ENCODE measurements at regions not wholly inside any gene's neighbourhood (a gene's known extent, or its start where the extent isn't known, plus 50 kb on each side); places are given as distances from the start of the nearest gene placed in this dataset.

DNA sequence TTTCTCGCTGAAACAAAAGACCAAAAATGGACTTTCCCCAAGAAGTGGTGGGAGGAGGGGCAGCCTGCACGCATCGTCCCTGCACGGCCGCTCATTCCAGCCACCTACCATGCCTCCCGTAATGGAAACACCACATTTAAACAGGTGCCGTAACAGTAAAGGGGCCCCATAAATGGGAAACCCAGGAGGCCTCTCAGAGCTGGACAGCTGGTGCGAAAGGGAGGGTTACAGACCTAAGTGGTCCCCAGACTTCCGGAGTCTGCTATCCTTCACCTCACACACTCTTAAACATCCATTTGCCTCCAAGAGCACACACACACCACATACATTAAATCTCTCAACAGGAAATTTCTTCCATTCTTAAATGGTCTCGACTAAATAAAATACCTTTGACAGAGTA, 120.7 kb upstream of the SOD1 start:
- intact Hi-C loops (cut with micrococcal nuclease): no loop called here
- Mint-ChIP-seq H3K27ac (no peak overlapping the region), H3K36me3 (ENCODE audit: low read depth) (no peaks in the 10 kb centered on the region), H3K4me3 (no peak overlapping the region), H3K27me3 (peaks cover 5% of the 10 kb centered on the region), H3K4me1 (no peaks in the 10 kb centered on the region), H3K9me3 (no peaks in the 10 kb centered on the region)
- DNase-seq: no peak

DNA sequence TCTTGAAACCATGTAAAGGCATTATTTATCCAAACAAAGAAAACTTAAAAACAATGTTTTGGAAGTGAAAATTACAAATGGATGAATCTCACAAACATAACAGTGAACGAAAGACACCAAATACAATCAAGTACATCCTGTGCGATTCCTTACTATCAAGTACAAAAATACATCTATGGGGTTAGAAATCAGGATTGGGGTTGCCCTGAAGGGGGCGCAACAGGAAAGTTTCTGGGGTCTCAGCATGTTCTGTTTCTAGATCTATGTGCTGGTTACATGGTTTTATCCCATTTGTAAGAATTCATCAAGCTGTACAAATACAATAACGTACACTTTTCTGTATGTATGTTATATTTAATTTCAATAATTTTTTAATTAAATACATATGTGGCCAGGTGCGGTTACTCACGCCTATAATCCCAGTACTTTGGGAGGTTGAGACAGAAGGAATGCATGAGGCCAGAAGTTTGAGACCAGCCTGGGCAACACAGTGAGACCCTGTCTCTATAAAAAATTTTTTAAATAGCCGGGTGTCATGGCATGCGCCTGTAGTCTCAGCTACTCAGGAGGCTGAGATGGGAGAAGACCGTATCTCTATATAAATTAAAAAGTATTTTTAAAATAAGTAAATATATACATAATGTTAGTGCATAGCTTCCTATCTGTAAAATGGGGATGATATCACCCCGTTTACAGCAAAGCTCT, 121.5 kb upstream of the SOD1 start:
- no peak overlapping the region for H3K4me3 Mint-ChIP-seq
- intact Hi-C loops (cut with micrococcal nuclease): no loop called here
- peaks cover 3% of the 10 kb centered on the region for H3K27me3 Mint-ChIP-seq
- no peak overlapping the region for H3K27ac Mint-ChIP-seq
- DNase-seq: no peak
- H3K9me3 Mint-ChIP-seq: no peaks in the 10 kb centered on the region
- H3K4me1 Mint-ChIP-seq: no peaks in the 10 kb centered on the region
- H3K36me3 Mint-ChIP-seq (ENCODE audit: low read depth): no peaks in the 10 kb centered on the region

DNA sequence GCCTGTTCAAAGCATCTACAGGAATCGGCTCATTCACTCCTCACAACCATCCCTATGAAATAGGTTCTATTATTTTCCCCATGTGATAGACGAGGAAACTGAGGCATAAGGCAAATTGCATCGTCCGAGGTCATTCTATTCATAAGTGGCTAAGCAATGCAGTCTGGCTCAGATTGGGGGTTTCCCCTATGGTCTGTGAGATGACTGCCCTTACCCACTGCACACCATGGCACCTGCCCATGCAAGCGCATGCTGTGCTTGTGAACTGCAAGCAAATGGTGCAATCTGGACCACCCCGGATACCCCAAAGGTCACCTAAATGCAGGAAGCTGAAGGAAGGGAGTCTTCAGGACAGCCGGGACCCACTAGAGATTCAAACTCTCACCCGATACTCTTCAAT, 123.4 kb upstream of the SOD1 start:
- Mint-ChIP-seq H3K27ac (no peak overlapping the region), H3K4me3 (no peak overlapping the region), H3K9me3 (no peaks in the 10 kb centered on the region), H3K36me3 (ENCODE audit: low read depth) (peaks cover 3% of the 10 kb centered on the region), H3K27me3 (peaks cover 1% of the 10 kb centered on the region), H3K4me1 (no peaks in the 10 kb centered on the region)
- no peak for DNase-seq
- intact Hi-C loops (cut with micrococcal nuclease): no loop called here

DNA sequence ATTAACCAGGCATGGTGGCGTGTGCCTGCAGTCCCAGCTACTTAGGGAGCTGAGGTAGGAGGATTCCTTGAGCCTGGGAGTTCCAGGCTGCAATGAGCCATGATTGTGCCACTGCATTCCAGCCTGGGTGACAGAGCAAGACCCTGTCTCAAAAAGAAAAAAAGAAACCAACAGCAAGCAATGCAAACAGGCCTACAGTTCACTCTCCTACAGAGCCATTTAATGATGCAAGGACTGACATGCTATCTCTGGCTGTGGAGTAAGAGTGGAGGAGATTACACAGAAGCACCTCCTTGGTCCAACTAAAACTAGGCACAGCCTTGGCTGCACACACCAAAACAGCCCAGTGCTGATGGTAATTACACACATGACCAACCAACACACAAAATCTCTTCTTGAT, 127.5 kb upstream of the SOD1 start:
- no peak for DNase-seq
- peaks cover 13% of the 10 kb centered on the region for H3K4me1 Mint-ChIP-seq
- H3K4me3 Mint-ChIP-seq: no peak overlapping the region
- H3K36me3 Mint-ChIP-seq (ENCODE audit: low read depth): peaks cover 3% of the 10 kb centered on the region
- H3K27me3 Mint-ChIP-seq: peaks cover 6% of the 10 kb centered on the region
- intact Hi-C loops (cut with micrococcal nuclease): no loop called here
- H3K9me3 Mint-ChIP-seq: no peaks in the 10 kb centered on the region
- H3K27ac Mint-ChIP-seq: no peak overlapping the region

DNA sequence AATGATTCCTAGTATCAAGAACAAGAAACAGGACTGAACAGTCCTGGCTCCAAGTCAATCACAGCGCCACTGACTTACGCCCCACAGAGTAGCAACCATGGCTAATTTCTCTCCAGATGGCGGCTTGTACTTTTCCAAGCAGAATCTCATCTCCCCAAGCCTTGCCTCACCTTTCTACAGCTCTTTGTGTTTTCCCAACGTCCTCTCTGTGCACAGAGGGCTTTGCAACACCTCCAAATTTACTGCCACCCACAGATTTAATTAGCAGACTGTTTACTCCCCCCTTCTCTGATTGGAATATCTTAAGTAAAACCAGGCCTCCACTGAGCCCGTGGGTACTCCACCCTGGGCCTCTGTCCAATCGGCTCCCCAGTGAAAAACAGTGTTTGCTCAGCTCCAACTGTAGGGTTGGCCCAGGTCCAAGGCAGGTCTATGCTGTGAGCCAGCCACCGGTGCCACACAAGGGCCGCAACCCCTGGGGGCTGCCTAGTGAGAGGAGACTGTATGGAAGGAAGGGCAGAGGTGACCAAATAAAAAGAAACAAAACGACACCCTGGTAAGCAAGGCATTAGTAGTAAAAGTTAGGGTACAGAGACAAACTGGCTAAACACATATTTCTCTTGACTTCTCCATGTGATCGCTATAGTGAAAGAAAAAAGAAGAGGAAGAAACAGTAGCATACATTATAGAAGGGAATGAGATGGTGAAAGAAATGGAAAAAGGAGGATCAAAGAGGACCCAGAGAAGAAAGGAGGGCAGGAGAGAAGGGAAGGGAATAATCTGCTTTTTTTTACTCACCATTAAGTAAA, 128.4 kb upstream of the SOD1 start:
- peaks cover 6% of the 10 kb centered on the region for H3K27me3 Mint-ChIP-seq
- H3K27ac Mint-ChIP-seq: no peak overlapping the region
- peaks cover 13% of the 10 kb centered on the region for H3K4me1 Mint-ChIP-seq
- no peaks in the 10 kb centered on the region for H3K9me3 Mint-ChIP-seq
- no peak for DNase-seq
- H3K4me3 Mint-ChIP-seq: no peak overlapping the region
- intact Hi-C loops (cut with micrococcal nuclease): no loop called here
- H3K36me3 Mint-ChIP-seq (ENCODE audit: low read depth): peaks cover 3% of the 10 kb centered on the region

DNA sequence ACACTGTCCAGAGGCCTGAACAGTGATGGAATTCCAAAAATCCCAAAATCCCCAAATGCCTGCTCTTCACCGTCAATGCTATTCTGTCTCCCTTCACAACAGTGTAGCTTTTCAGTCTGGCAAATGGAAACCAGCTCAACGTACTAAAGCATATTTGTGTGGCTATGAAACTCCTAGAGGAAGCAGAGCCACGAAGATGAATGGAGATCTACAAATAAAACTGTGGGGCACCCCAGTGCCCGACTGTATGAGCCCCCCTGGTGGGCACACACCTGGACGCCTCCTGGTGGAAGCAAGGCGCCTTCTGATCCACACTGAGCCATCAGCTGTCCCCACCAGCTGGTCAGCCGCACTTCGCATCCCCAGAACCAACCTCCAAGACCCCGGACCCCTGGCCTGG, 129.1 kb upstream of the SOD1 start:
- Mint-ChIP-seq H3K9me3 (no peaks in the 10 kb centered on the region), H3K27me3 (peaks cover 6% of the 10 kb centered on the region), H3K36me3 (ENCODE audit: low read depth) (peaks cover 3% of the 10 kb centered on the region), H3K4me3 (no peak overlapping the region), H3K4me1 (peaks cover 15% of the 10 kb centered on the region), H3K27ac (no peak overlapping the region)
- DNase-seq: no peak
- intact Hi-C loops (cut with micrococcal nuclease): no loop called here

DNA sequence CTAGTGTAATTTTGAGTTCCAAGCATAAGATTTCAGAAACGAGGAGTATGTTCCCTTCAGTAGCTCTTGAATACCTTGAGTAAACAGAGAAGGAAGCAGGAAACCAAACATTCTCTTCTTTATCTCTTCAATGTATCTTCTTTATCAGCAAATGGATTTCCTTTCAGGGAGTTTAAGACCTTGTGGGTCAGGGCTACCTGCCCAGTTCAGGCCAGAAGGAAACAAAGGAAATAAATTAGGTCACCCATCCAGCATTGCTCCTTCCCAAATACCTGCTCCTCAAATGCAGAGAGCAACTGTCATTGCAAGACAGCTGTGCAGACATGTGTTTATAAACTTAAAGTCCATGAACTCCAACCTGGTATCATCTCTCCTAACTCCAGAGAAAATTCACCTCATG, 130.1 kb upstream of the SOD1 start:
- peaks cover 6% of the 10 kb centered on the region for H3K27me3 Mint-ChIP-seq
- H3K4me1 Mint-ChIP-seq: peaks cover 15% of the 10 kb centered on the region
- no peaks in the 10 kb centered on the region for H3K9me3 Mint-ChIP-seq
- DNase-seq: no peak
- H3K4me3 Mint-ChIP-seq: no peak overlapping the region
- intact Hi-C loops (cut with micrococcal nuclease): no loop called here
- no peak overlapping the region for H3K27ac Mint-ChIP-seq
- H3K36me3 Mint-ChIP-seq (ENCODE audit: low read depth): peaks cover 3% of the 10 kb centered on the region

DNA sequence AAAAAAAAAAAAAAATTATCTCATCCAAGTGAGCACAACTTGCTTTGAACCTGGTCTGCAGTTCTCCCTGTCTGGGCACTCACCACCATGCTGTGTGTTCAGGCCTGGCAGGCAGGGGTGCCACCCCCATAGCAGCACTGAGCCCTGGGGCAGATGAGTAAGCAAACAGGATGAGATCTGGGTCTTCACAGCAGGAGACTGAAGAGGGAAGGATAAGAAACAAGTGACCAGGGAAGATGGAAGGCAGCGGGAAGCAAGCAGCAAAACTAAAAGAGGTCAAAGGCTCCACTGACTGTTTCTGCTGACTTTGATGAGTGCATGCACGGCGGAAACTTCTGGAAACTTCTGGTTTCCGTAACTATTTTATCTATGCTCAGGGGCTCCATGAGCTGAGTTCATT, 133.5 kb upstream of the SOD1 start:
- Mint-ChIP-seq H3K27me3 (peaks cover 18% of the 10 kb centered on the region), H3K4me3 (no peak overlapping the region), H3K27ac (no peak overlapping the region), H3K4me1 (peaks cover 18% of the 10 kb centered on the region), H3K36me3 (ENCODE audit: low read depth) (peaks cover 3% of the 10 kb centered on the region), H3K9me3 (no peaks in the 10 kb centered on the region)
- no peak for DNase-seq
- intact Hi-C loops (cut with micrococcal nuclease): no loop called here

DNA sequence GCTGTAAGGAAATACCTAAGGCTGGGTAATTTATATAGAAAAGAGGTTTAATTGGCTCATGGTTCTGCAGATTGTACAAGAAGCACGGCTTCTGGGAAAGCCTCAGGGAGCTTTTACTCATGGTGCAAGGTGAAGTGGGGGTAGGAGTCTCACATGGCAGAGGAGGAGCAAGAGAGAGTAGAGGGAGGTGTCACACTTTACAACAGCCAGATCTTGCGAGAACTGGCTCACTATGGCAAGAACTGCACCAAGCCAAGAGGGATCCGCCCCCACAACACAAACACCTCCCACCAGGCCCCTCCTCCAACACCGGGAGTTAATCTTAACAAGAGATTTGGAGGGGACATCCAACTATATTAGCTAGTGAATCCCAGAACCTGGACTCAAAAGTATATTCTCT, 135.4 kb upstream of the SOD1 start:
- Mint-ChIP-seq H3K4me1 (peaks cover 11% of the 10 kb centered on the region), H3K27me3 (peaks cover 17% of the 10 kb centered on the region), H3K27ac (no peak overlapping the region)

DNA sequence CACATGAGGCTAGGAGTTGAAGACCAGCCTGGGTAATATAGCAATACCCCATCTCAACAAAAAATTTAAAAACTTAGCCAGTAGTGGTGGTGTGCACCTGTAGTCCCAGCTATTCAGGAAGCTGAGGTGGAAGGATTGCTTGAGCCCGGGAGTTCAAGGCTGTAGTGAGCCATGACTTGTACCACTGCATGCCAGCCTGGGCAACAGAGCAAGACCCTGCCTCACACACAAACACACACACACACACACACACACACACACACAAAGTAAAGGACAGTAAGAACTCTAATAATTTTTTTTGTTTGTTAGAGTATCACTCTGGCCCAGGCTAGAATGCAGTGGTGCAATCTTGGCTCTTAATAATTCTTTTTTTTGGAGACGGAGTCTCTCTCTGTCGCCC, 138.0 kb upstream of the SOD1 start:
- peaks cover 14% of the 10 kb centered on the region for H3K27me3 Mint-ChIP-seq
- peaks cover 3% of the 10 kb centered on the region for H3K36me3 Mint-ChIP-seq (ENCODE audit: low read depth)
- DNase-seq: no peak
- intact Hi-C loops (cut with micrococcal nuclease): no loop called here
- H3K9me3 Mint-ChIP-seq: no peaks in the 10 kb centered on the region
- H3K4me3 Mint-ChIP-seq: no peak overlapping the region
- H3K4me1 Mint-ChIP-seq: peaks cover 8% of the 10 kb centered on the region
- no peak overlapping the region for H3K27ac Mint-ChIP-seq

More for the DNA sequence above, 135.4 kb upstream of the SOD1 start:
- Mint-ChIP-seq H3K36me3 (ENCODE audit: low read depth) (peaks cover 3% of the 10 kb centered on the region), H3K9me3 (no peaks in the 10 kb centered on the region), H3K4me3 (no peak overlapping the region)
- intact Hi-C loops (cut with micrococcal nuclease): no loop called here
- DNase-seq: no peak

DNA sequence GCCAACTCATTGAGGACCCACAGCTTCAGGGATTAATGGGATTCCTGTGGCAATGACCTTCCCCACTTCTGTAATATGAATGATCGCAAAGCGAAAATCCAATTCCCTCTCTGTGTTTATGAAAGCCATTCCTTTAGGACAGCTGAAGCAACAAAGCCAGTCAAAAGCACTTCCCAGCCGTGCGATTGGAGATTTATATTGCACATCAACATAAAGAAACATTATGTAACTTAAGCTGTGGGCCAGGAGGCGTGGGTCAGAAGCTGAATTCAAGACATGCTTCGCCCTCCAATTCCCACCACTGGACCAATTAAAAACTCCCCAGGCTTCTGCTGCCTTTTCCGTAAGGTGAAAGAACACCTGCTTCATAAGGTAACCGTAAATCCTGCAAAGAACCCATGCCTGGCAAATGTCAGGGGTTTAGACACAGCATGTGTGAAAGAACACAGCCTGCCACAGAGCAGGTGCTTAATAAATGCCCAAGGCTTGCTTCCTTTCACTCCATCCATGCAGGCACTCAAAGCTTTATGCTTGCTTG, 138.9 kb upstream of the SOD1 start:
- H3K27ac Mint-ChIP-seq: no peak overlapping the region

DNA sequence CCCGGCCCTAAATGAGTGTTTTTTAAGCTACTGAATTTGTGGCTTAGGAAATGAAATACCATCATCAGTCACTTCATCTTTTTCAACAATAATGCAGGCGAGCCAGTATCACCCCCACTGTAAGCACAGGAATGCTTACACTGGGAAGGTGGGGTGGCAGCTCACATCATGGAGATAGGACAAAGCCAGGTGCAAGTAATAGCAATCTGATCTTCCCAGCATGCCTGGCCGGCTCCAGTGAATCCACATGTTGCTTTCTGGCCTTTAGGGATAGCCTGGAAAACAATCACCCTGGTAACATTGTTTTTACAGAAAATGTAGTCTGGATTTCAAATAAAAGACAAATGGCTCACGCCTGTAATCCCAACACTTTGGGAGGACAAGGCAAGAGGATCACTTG, 140.9 kb upstream of the SOD1 start:
- intact Hi-C loops (cut with micrococcal nuclease): no loop called here
- Mint-ChIP-seq H3K27me3 (peaks cover 19% of the 10 kb centered on the region), H3K36me3 (ENCODE audit: low read depth) (no peaks in the 10 kb centered on the region), H3K4me1 (peaks cover 3% of the 10 kb centered on the region), H3K27ac (no peak overlapping the region), H3K9me3 (no peaks in the 10 kb centered on the region), H3K4me3 (no peak overlapping the region)
- no peak for DNase-seq

More for the DNA sequence above, 138.9 kb upstream of the SOD1 start:
- H3K9me3 Mint-ChIP-seq: no peaks in the 10 kb centered on the region
- intact Hi-C loops (cut with micrococcal nuclease): no loop called here
- H3K27me3 Mint-ChIP-seq: peaks cover 14% of the 10 kb centered on the region
- DNase-seq: no peak
- H3K4me3 Mint-ChIP-seq: no peak overlapping the region
- peaks cover 3% of the 10 kb centered on the region for H3K36me3 Mint-ChIP-seq (ENCODE audit: low read depth)
- peaks cover 6% of the 10 kb centered on the region for H3K4me1 Mint-ChIP-seq

DNA sequence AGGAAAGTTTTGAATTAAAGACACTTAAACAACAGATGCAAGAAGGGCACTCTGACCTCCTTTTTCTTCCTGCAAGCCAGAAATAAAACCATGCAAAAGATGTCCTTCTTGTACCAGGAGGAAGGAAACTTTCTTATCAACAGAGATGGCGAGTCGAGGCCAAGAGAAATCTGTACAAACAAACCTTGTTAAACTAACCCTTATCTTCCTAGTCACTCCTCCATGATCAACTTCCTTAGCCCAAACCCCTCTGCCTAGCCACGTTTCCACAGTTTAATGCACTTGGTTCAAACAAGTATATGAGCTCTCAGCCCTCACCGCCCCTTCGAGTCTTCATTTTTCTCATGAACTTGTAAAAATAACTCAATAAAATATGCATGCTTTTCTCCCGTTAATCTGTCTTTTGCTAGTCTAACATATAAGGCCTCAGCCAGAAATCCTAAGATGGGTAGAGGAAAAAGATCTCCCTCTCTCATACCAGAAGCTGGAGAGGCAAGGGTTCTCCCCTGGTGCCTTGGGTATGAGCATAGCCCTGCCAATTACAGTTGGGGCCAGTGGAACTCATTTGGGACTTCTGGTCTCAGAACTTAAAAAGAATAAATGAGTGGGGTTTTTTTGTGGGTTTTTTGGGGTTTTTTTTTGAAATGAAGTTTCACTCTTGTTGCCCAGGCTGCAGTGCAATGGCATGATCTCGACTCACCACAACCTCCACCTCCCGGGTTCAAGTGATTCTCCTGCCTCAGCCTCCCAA, 141.7 kb upstream of the SOD1 start:
- no peak overlapping the region for H3K4me3 Mint-ChIP-seq
- intact Hi-C loops (cut with micrococcal nuclease): no loop called here
- H3K4me1 Mint-ChIP-seq: peaks cover 3% of the 10 kb centered on the region
- DNase-seq: no peak
- peaks cover 17% of the 10 kb centered on the region for H3K27me3 Mint-ChIP-seq
- no peaks in the 10 kb centered on the region for H3K36me3 Mint-ChIP-seq (ENCODE audit: low read depth)
- H3K9me3 Mint-ChIP-seq: no peaks in the 10 kb centered on the region
- H3K27ac Mint-ChIP-seq: no peak overlapping the region

DNA sequence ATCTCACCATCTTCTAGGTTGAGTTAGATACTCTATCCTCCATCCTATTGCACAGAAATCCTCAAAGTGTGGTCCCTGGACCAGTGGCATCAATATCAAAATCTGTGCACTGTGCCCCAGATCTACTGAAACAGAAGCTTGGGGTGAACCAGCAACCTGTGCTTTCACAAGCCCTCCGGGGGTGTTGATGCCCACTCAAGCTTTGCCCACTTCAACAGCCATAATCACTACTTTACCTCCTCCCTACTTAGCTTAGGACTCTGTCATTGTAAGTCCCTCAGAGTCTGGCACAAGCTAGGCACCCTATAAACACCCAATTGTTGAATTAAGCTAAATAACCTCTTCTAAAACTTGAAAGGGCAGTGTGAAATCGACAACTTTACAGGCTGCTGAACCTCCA, 144.2 kb upstream of the SOD1 start:
- peaks cover 4% of the 10 kb centered on the region for H3K4me1 Mint-ChIP-seq
- no peaks in the 10 kb centered on the region for H3K36me3 Mint-ChIP-seq (ENCODE audit: low read depth)
- H3K27ac Mint-ChIP-seq: no peak overlapping the region
- peaks cover 21% of the 10 kb centered on the region for H3K27me3 Mint-ChIP-seq
- H3K9me3 Mint-ChIP-seq: no peaks in the 10 kb centered on the region
- no peak for DNase-seq
- intact Hi-C loops (cut with micrococcal nuclease): no loop called here
- no peak overlapping the region for H3K4me3 Mint-ChIP-seq

All from activated CD4-positive, alpha-beta T cell treated with anti-CD3 and anti-CD28 coated beads, Interleukin-2, amount 10 ng/mL, durations not matched to agents 24 days and 14 days (primary cell).